ENCODE measurements at regions not wholly inside any gene's neighbourhood (a gene's known extent, or its start where the extent isn't known, plus 50 kb on each side); places are given as distances from the start of the nearest gene placed in this dataset.

- Histone ChIP-seq H3K18ac (ENCODE audit: extremely low read depth, low read length) (peak overlapping the region; percentile 42; the same call in 1 of the 2 replicates), H2BK5ac (ENCODE audit: low read depth, low read length) (no peak overlapping the region), H3K9ac (replicated peaks in 1 of 4; ENCODE audit: extremely low read depth in 1 of 4, low read depth in 3 of 4, low read length in 3 of 4) (no peak overlapping the region), H3K79me2 (ENCODE audit: control insufficient read depth in 1 of 2, insufficient read depth in 2 of 2, low read length in 2 of 2) (no peaks in the 10 kb centered on the region), H4K5ac (ENCODE audit: insufficient read length, low read depth, low read length) (no peak overlapping the region), H3K56ac (replicated peaks; ENCODE audit: insufficient read length, low read depth, low read length) (no peak overlapping the region), H3K27me3 (replicated peaks in 1 of 4; ENCODE audit: control insufficient read depth in 3 of 4, extremely low read depth in 1 of 4, insufficient read depth in 3 of 4, low read length in 3 of 4) (no peaks in the 10 kb centered on the region), H2BK12ac (ENCODE audit: low read depth, low read length) (no peak overlapping the region), H4K20me1 (replicated peaks in 1 of 2; ENCODE audit: control insufficient read depth in 1 of 2, insufficient read depth in 2 of 2, low read length in 2 of 2) (peaks cover 0 to 1% of the 10 kb centered on the region in 2 experiments), H2BK15ac (ENCODE audit: low read length) (no peak overlapping the region), H3K14ac (ENCODE audit: insufficient read length) (no peak overlapping the region), H2AFZ (ENCODE audit: low read length) (no peak overlapping the region), H3K23me2 (ENCODE audit: low read depth, low read length) (no peaks in the 10 kb centered on the region), H3K27ac (ENCODE audit: low read depth, low read length) (no peak overlapping the region), H3K4ac (replicated peaks; ENCODE audit: insufficient read length, low read depth, low read length) (no peak overlapping the region), H3K4me2 (ENCODE audit: insufficient read depth in 1 of 2, low read depth in 2 of 2, low read length in 2 of 2) (no peak overlapping the region), H3K23ac (ENCODE audit: insufficient read length) (no peak overlapping the region), H2AK5ac (ENCODE audit: low read depth, low read length) (no peak overlapping the region), H2BK20ac (ENCODE audit: low read length) (no peak overlapping the region), H4K8ac (ENCODE audit: extremely low read depth, insufficient read depth, low read length) (no peak overlapping the region), H3K79me1 (ENCODE audit: low read depth, low read length) (no peaks in the 10 kb centered on the region), H3K9me3 (ENCODE audit: insufficient read depth in 2 of 2, low read depth in 1 of 2, low read length in 1 of 2) (no peaks in the 10 kb centered on the region), H2BK120ac (replicated peaks; ENCODE audit: low read depth, low read length) (no peak overlapping the region), H3K36me3 (ENCODE audit: control insufficient read depth in 2 of 4, insufficient read depth in 4 of 4, low read length in 3 of 4) (no peaks in the 10 kb centered on the region), H3K4me1 (replicated peaks in 1 of 4; ENCODE audit: control insufficient read depth in 3 of 4, insufficient read depth in 4 of 4, low read length in 3 of 4) (peaks cover 0 to 13% (median 5%) of the 10 kb centered on the region in 4 experiments; a peak in 3 of 7 replicates), H4K91ac (replicated peaks; ENCODE audit: insufficient read length, low read length) (no peak overlapping the region), H3K4me3 (ENCODE audit: extremely low read depth in 1 of 4, insufficient read depth in 2 of 4, low read depth in 3 of 4, low read length in 4 of 4) (no peak overlapping the region)
- DNase-seq (ENCODE audit: low read depth in 1 of 2, low spot score in 2 of 2), result no peak
- ChIA-PET POLR2A (ENCODE audit: partially characterized antibody) (interaction anchor here (1.1 kb wide), 1 partner anchor 12 kb away, joined by 3 read pairs; no protein-coding TSS in a partner anchor), CTCF (ENCODE audit: partially characterized antibody) (no interaction called here)
- WGBS, 2 experiments (ENCODE audit: extremely low coverage in 1 of 2, insufficient coverage in 1 of 2, insufficient read length in 1 of 2, insufficient replicate concordance in 2 of 2, low coverage in 1 of 2, low lambda C conversion rate in 2 of 2, missing lambda C conversion rate in 1 of 2), result 78% methylated on average over 5 of the region's 5 CpGs; no CpG with 5 or more reads in 1 of the 2 experiments
- FAIRE-seq, result no peak
- TF ChIP-seq ATF2 (IDR thresholded peaks at IDR 0.05; ENCODE audit: low read length) (no peak), CREB1 (IDR thresholded peaks at IDR 0.05) (no peak), RNF2 (IDR thresholded peaks at IDR 0.05; ENCODE audit: borderline replicate concordance, low read depth, low read length, missing control alignments, poor library complexity, severe bottlenecking) (no peak)
These were observed 187.7 kb downstream of the SATB1 start for GRCh38 chr3:18237251-18238005.

Measured in H1 (cell line).